Glomerular visceral epithelial cell (primary cell): ENCODE measurements at regions not wholly inside any gene's neighbourhood (a gene's known extent, or its start where the extent isn't known, plus 50 kb on each side); places are given as distances from the start of the nearest gene placed in this dataset.

Source experiments
- DNase-seq: peaks from one replicate; pipeline ENCODE4 v3.0.0-alpha.2; 2016; ENCODE audit errors: extremely low spot score

DNA sequence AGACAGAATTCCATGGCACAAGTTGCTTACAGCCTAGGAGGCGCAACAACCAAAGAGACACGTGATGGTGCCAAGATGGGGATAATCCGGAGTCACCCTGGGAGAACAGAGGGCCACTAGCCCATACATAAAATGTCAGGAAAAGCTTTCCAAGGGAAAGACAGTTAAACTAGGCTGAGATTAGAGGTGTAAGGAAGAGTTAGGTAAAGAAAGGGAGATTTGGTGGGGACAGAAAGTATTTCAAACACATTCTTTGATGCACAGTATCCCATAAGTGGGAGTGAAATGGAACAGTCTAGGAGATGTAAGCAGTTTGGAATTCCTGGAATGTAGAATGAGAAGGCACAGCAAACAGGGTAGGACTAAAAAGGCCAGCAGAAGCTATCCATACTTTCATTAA is 860.9 kb upstream of the LCORL start:
- DNase-seq, result peak; percentile 82

DNA sequence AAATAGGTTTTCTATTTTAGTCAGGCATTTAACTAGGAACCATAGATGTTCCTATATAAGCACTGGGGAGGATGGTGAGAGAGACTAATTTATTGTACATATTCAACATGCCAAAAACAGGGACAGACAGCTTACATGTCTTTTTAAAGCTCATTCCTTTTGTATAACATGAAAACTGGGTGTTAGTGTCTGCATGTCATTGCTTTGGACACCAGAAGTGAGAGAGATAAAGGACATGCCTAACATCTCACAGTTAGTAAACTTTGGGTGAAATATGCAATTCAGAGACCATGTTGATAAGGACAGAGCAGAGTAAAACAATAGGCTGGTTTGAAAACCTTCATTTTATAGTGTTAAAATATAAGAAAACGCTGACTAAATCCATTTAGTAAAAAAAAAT is 860.0 kb upstream of the LCORL start:
- no peak for DNase-seq

DNA sequence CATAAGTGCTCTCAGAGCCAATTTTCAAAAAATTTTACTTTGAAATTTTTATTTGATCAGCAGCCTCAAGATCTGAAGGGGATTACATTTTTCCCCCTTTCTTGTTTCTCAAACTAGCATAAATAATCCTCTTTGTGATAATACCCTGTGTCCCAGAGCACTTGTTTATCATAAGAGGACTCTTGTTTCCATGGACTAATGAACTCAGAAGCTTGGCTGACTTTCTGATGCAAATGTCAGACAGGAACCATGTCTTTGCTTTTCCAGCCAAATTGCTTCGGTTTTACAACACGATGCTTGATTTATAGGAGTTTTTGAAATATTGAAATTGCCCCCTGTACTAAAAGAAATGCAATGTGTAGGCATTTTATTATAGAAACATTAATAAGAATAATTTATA is 859.3 kb upstream of the LCORL start:
- DNase-seq, result no peak

DNA sequence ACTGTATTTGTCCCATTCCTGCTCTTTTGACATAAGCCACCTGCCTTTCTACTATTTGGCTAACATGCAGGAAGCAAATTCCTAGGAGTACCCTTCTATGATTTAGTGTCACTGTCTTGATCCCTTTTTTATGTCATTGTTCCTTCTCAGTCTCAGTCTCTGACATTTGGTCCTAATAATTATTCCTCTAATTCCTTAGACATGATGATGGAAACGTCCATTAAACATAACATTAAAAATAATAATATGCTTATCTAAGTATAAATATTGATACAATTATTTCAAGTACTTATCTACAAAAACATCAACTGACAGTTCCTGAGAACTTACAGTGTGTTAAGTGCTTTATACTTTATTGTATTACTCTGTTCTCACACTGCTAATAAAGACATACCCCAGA is 857.0 kb upstream of the LCORL start:
- no peak for DNase-seq

DNA sequence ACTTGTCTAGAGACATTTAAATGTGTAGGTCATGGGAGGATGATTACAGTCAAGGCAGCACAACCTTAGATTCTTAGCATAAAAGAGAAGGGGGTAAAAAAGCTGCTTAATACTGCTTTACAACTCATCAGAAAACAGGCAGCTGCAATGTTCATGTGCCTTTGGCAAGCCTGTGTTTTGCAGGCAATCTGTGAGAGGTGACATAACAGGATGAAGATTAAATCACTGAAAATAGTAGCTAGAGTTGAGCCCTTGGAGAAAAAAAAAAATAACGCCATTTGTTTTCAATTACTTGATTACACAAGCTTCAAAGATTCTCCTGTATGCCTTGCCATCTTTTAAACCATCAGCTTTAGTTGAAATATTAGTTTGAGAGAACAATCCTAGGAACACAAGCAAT is 847.6 kb upstream of the LCORL start:
- no peak for DNase-seq

DNA sequence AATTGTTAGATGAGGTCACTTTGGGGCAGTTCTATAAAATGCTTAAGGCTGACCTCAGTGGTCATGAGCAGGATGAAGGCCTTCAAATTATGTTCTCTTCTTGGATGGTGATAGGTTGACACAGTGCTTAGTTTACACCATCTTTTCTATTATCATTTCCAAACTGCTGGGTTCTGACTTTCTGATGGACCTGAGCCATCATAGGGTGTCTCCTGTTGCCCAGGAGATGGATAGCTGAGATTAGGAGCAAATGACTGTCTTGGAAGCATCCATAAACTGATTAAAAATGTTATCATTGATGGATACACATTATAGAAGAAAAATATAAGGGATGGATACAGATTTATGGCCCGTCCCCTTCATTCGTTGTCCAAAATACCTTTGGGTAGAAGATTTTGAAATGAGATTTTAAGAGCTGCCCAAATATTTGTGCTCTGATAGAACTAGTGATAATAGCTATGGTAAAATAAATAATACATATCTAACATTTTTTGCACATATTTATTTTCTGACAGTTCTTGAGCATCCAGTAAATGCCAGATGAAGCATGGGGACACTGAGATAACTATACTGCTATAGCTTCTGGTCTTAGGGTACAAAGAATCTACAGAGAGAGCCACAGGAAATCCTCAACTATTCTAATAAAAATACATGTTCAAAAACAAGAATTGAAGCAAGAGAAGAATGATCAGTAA is 839.4 kb upstream of the LCORL start:
- DNase-seq, result no peak

DNA sequence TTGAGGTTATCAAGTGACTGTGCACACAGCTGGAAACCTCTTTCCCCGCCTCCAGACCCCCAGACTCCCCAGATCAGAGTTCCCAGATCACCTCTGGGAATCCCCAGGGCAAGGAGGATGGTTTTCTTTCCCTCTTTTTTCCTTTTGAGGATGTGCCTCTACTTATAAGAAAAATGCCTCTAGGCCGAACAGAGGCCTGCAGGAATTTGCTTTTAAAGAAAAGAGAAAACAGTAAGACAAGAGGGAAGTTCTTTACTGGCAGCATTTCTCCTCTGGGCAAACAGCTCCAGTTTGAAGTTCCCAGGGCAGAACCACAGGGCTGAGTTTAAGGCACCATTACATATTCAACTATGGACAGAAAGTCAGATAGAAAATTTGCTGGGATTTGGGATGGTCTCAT is 837.9 kb upstream of the LCORL start:
- DNase-seq, result no peak

DNA sequence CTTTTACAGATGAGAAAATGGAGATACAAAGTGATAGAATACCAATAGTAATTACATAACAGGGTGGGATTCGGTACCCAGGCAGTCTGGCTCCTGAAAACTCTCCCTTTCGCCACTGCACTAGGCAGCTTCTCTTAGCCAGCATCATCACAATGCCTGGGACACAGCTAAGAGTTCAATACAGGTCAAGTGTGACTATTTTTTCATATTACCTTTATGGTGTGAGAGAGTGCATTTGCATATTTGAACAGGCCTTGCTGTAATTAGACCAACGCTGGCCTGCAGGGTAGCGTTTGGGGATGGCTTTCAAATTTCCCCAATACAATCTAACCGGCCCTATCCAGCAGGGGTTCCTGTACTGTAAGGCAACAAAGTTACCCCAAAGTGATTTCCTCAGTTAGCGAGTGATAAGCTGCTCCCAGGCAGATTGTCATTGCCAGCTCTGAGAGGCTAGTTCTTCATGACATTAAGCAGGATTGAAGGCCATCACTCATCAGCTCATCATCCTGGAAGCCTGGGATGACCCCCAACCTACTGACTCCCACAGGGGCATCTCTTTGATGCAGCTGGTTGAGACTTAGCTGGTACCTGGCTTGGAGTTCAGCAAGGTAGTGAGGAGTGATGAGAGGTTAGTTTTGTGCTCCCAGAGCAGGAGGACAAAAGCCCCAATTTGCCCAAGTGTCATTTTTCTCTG is 836.8 kb upstream of the LCORL start:
- no peak for DNase-seq

DNA sequence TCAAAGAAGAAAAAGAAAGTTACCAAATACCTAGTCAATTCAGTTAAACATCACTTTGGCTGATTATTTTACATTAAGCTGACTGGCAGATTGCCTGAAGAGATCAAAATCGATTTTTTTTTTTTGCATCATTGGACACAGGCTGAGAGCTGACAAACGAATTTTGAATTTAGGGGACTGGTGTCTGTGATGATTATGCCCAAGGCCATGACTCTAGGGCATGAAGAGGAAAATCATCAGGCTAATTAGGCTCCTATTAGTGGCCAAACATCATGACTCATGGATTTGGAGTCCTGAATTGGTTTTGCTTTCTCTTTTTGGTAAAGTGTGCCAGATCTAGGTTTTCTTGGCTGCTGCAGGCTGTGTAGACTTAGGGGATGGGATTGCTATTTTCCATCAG is 829.3 kb upstream of the LCORL start:
- DNase-seq, result no peak

DNA sequence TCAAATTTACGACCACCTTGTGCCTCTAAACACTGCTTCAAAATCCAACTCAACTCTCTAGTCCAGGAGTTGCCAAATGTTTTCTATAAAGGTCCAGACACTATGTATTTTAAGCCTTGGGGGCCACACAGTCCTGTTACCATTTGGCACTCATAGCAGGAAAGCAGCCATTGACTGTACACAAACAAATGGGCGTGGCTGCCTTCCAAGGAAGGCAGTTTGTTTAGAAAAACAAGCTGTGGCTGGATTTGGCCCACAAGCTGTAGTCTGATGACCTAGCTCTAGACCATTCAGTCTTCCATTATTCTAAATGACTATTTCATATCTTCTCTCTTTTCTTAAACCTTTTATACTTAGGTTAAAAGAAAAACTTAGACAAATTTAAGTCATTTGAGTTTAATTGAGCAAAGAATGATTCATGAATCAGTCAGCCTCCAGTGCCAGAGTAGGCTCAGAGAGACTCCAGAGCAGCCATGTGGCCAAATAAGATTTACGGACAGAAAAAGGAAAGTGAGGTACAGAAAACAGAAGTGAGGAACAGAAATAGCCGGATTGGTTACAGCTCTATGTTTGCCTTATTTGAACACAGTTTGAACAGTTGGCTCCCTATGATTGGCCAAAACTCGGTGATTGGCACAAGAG is 825.8 kb upstream of the LCORL start:
- DNase-seq, result no peak

DNA sequence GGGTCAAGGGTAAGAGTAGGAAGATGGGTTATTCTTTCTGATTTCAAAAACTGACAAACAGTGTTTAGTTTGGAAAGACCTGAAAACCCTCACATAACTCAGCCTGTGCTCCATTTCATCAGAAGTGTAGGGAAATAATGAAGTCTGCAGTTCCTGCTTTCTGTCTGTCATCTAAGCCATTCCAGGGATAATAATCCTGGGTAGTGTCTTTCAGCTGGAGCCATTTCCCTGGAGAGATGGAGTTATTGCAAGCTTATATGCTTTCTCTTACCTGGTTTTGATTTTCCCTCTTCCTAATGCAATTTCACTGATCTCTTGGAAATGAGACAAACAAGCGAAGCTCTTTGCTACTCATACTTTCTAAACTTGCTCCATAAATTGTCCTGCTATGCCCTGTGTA is 824.8 kb upstream of the LCORL start:
- no peak for DNase-seq

DNA sequence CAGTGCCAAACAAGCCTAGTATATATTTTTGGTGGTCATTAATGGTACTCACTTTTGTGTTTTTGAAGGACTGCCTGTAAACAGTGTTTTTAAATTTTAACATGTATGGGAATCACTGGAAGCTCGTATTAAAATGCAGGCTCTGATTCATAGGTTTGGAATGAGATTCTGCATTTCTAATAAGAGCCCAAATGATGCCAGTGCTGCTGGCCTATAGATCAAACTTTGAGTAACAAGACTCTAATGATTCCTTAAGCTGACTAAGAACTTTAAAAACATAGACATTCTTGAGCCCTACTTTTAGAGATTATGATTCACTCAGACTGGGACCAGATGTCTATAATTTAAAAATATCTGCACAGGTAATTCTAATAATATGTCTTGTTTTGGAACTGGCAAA is 823.2 kb upstream of the LCORL start:
- no peak for DNase-seq

DNA sequence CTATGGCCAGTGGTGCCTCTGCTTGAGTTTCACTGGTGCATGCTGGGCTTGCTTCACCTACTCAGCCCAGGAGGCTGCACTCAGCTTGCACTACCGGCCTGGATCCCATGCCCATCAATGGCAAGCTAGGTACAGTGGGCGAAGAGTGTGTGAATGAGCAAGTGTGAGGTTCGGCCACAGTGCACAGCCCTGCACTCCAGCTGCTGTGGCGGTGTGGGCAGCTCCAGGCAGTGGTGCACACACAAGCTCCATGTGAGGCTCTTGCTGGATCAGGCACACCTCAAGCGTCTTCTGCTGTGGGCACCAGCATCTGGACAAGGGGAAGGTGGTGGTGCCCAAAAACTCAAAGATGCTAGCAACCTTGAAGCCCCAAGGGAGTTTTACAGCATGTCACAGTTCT is 820.9 kb upstream of the LCORL start:
- no peak for DNase-seq

DNA sequence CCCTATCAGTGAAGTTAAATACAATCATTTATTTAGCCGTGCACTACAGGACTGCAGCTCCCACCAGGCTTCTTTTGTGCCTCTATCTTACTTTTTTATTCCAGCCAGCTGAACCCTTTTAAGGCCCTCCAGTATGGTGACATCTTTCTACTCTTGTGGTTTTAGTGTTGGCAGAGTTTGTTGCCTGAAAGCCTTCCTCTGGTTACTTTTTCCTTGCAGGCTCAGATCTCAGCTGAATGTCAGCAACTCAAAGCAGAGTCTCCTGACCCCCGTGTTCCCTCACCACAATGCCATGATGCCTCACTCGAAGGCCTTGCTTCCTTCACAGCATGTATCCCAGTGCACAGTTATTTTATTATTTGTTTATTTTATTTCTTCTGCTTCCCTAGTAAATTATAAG is 818.9 kb upstream of the LCORL start:
- no peak for DNase-seq

DNA sequence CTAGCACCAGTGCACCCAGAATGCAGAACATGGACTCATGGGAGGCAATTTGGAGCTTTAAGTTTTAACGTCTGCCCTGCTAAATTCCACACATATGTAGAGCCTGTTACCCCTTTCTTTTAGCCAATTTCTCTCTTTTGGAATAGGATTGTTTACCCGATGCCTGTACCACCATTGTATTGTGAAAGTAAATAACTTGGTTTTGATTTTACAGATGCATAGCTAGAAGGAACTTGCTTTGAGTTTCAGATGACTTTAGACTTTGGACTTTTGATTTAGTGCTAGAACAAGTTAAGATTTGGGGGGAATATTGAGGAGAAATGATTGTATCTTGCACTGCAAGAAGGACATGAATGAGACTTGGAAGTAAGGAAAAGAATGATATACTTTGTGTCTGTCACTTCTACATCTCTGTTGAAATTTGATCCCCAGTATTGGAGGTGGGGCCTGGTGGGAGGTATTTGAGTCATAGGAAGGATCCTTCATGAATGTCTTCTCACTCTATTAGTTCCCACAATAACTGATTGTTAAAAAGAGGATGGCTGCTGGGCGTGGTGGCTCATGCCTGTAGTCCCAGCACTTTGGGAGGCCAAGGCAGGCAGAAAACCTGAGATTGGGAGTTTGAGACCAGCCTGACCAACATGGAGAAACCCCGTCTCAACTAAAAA is 794.8 kb upstream of the LCORL start:
- no peak for DNase-seq

DNA sequence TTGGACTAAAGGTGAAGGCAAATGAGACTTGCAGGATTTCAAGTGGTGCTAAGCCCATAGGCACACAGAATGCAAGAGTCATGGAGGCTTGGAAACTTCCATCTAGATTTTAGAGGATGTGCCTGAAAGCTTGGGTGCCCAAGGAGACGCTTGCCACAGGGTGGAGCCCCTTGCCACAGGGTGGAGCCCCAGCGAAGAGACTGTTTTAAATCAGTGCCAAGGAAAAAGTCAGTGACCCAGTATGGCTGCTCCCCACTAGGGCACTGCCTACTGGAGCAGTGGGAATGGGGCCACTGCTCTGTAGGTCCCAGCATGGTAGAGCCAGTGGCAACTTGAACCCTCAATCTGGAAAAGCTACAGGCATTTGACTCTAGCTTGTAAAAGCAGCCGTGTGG is 794.2 kb upstream of the LCORL start:
- no peak for DNase-seq

DNA sequence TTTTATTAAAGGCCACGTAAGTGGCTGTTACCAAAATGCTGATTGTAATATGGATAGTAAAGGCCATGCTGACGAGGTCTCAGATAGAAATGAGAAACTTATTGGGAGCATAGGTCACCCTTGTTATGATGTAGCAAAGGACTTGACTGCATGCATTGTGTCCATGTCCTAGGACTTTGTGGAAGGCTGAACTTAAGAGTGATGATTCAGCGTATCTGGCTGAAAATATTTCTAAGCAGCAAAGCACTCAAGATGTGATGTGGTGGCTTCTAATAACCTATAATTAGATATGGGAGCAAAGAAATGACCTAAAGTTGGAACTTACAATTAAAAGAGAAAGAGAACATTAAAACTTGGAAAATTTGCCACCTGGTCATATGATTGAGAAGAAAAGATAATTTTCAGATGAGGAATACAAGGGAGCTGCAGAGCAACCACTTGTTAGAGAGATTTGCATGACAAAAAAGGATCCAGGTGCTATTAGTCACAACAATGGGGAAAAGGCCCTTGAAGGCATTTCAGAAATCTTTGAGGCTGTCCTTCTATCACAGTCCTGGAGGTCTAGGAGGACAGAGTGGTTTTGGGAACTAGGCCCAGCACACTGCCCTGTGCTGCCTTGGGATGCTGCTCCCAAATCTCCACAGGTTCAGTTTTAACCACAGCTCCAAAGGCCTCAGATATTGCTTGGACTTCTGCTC is 793.7 kb upstream of the LCORL start:
- no peak for DNase-seq

DNA sequence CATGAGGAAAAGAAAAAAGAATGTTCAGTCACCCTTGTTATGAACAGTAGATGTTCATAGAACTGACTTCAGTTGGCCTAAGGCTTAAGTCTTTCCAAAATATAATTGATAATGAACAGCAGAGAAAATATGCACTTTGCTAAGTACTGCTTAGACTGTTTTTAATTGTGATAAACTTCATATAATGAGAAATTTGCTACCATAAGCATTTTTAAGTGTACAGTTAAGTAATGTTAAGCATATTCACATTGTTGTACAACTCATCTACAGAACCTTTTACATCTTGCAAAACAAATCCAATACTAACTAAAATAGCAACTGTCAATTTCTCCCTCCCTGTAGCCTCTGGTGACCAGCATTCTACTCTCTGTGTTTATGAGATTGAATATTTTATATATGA is 792.2 kb upstream of the LCORL start:
- no peak for DNase-seq

DNA sequence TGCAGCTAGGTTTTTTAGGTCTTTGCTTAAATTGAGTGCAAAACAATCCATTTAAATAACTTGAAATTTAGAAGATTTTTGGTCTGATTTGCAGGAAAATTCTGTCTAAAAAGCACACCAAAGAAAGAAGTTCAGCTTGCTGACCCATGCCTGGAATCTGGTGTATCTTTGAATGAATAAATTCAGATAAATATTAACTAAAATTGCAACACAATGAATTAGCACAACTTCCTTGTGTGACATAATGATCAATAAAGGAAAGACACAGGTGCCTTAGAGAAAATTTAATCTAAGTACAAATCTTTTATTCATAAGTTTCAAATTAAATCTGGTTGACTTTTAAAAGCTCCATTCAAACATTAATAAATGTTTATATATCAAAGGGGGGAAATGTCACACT is 791.5 kb upstream of the LCORL start:
- no peak for DNase-seq

DNA sequence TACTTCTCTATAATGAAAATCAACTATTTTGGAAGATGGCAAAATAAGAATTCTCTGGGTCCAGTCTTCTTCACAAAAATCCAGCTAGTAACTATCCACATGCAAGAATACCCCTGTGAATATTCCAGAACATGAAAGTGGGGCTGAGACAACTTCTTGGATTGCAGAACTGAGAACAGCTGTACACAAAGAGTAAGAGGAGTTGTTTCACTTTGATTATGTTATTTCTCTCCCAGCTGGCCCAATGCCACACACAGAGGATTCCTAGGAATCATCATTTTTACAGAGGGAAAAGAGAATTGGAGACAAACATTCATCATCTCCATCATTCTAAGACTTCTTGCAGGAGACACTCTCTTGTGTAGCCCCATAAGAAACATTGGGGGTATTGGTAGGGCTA is 782.2 kb upstream of the LCORL start:
- no peak for DNase-seq

DNA sequence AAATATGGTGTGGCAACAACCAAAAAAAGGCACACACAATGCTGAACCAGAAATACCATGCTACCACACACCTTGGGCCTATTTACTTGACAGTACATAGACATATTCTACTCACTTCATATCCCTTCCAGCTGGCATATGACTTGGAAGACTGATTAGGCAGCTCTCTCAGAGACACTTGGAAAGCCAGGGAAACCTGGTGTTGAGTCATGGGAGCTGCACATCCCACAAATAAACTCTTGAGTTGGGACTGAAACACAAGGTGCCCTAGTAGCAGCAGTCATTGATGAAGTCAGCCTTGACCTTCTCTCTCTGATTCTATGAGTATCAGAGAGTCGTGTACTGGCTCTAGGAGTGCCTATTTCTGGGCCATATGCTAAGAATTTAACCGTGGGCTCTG is 776.6 kb upstream of the LCORL start:
- no peak for DNase-seq

DNA sequence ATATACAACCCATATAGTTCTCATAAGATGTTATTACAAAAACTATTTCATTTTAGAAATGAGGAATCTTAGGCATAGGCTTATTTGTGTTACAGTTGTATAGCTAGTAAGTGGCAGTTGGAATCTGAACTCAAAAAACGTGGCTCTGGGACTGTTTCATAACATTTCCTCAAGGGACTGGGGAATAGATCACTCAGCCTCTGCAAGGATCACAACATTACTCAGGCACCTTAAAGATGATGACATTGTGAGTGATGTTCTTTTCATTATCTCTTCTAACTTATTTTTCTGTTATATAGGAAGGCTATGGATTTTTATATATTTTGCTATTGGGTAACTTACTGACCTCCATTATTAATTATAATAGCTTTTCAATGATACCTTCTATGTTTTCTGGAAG is 774.2 kb upstream of the LCORL start:
- no peak for DNase-seq
